PC-3 (cell line): ENCODE measurements at regions not wholly inside any gene's neighbourhood (a gene's known extent, or its start where the extent isn't known, plus 50 kb on each side); places are given as distances from the start of the nearest gene placed in this dataset.
"Not testable (repeated sequence)": the region's sequence is repeated elsewhere in the genome, so short reads cannot be mapped to it uniquely, and the experiment has no call there.

Experiments
- EZH2 ChIP-seq: fragments of 300-600 bp; sonication (generic); IDR thresholded peaks from one replicate; pipeline ENCODE4 v1.6.1; 2017; ENCODE audit warnings: antibody characterized with exemption, mild to moderate bottlenecking, low read length; ENCODE audit not compliant: unreplicated experiment
- TF ChIP-seq, protein P1 (sequence below): fragments of 300-600 bp; sonication (generic); conservative IDR thresholded peaks from 2 replicates; pipeline ENCODE4 v1.5.1; 2017; ENCODE audit warnings: antibody characterized with exemption, low read depth, mild to moderate bottlenecking, low read length

DNA sequence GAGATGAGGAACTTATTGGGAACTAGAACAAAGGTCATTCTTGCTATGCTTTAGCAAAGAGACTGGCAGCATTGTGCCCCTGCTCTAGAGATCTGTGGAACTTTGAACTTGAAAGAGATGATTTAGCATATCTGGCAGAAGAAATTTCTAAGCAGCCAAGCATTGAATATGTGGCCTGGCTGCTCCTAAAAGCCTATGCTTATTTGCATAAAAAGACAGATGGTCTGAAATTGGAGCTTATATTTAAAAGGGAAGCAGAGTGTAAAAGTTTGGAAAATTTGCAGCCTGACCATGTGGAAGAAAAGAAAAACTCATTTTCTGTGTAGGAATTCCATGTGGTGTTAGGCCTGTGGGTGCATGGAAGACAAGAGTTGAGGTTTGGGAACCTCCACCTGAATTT, 647.5 kb downstream of the MATN1 start:
- TF ChIP-seq, protein P1, sequence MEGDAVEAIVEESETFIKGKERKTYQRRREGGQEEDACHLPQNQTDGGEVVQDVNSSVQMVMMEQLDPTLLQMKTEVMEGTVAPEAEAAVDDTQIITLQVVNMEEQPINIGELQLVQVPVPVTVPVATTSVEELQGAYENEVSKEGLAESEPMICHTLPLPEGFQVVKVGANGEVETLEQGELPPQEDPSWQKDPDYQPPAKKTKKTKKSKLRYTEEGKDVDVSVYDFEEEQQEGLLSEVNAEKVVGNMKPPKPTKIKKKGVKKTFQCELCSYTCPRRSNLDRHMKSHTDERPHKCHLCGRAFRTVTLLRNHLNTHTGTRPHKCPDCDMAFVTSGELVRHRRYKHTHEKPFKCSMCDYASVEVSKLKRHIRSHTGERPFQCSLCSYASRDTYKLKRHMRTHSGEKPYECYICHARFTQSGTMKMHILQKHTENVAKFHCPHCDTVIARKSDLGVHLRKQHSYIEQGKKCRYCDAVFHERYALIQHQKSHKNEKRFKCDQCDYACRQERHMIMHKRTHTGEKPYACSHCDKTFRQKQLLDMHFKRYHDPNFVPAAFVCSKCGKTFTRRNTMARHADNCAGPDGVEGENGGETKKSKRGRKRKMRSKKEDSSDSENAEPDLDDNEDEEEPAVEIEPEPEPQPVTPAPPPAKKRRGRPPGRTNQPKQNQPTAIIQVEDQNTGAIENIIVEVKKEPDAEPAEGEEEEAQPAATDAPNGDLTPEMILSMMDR = not testable (repeated sequence)
- TF ChIP-seq EZH2 = not testable (repeated sequence)
